HCT116 (cell line): ENCODE measurements at regions not wholly inside any gene's neighbourhood (a gene's known extent, or its start where the extent isn't known, plus 50 kb on each side); places are given as distances from the start of the nearest gene placed in this dataset.

Source experiments
- ATAC-seq: fragments of 200-7000 bp; cut with Tn5 transposase; 2 replicates; pipeline ENCODE4 v1.9.1; 2020; ENCODE audit warnings: mild to moderate bottlenecking, moderate library complexity
- BruUV-seq: library from RNA; stranded (reverse); fragments of 400-500 nt; replicated peaks from 2 replicates; lab custom pipeline; 2021; lab: Mats Ljungman, UMichigan
- CTCF ChIA-PET: fragments of 300-600 bp; sonication (Branson Sonifier 250); formaldehyde crosslinking; loops from one replicate; lab custom pipeline; 2021; ENCODE audit warnings: antibody characterized with exemption; lab: Charles Lee
- POLR2A ChIA-PET: fragments of 300-600, 350-600 bp; sonication (Branson Sonifier 250); formaldehyde crosslinking; loops from one replicate; lab custom pipeline; 2021; ENCODE audit warnings: antibody characterized with exemption; lab: Charles Lee
- RAD21 ChIA-PET, 2 experiments: fragments of 300-600 bp; sonication (Branson Sonifier 250); formaldehyde crosslinking; loops; one replicate each; lab custom pipeline; 2023; ENCODE audit warnings: low total read pairs in 2 of 2; ENCODE audit not compliant: uncharacterized antibody in 2 of 2, unreplicated experiment in 2 of 2, low non-redundant PET in 1 of 2; lab: Charles Lee
- DNase-seq: peaks from one replicate; pipeline ENCODE4 v3.0.0-alpha.2; 2010; ENCODE audit warnings: low read depth, low spot score
- H2AFZ ChIP-seq: fragments of 200-600 bp; shearing (Covaris generic), sonication (generic); 2 replicates; pipeline ENCODE4 v1.6.1; 2017; ENCODE audit warnings: low read depth, mixed run types, mixed read lengths, antibody characterized with exemption, low read length; ENCODE audit not compliant: poor library complexity, severe bottlenecking
- H3K27ac ChIP-seq: 2 replicates; pipeline ENCODE4 v1.5.1; 2012; ENCODE audit warnings: low read depth, low read length
- H3K27me3 ChIP-seq: fragments of 200-600 bp; sonication (generic); 2 replicates; pipeline ENCODE4 v1.6.1; 2016; ENCODE audit warnings: mixed run types, low read length, mixed read lengths; ENCODE audit not compliant: insufficient read depth
- H3K36me3 ChIP-seq, 2 experiments: fragments of 200-500 bp in 1 of 2; fragments of 200-600 bp in 1 of 2; sonication (Bioruptor generic) in 1 of 2; sonication (generic) in 1 of 2; 2 replicates each; pipeline versions ENCODE4 v1.5.1 to v1.6.1; 2014 to 2016; ENCODE audit warnings: low read length in 2 of 2, inconsistent platforms in 1 of 2, mixed read lengths in 1 of 2, mixed run types in 1 of 2; ENCODE audit not compliant: insufficient read depth in 2 of 2, control insufficient read depth in 1 of 2
- H3K4me1 ChIP-seq, 2 experiments: fragments of 200-600 bp in 1 of 2; sonication (generic) in 1 of 2; 2 replicates each; pipeline versions ENCODE4 v1.5.1 to v1.6.1; 2012 to 2017; ENCODE audit warnings: low read length in 2 of 2, inconsistent platforms in 1 of 2, mild to moderate bottlenecking in 1 of 2, mixed read lengths in 1 of 2, mixed run types in 1 of 2, moderate library complexity in 1 of 2; ENCODE audit not compliant: insufficient read depth in 2 of 2, control insufficient read depth in 1 of 2
- H3K4me2 ChIP-seq: fragments of 200-600 bp; sonication (generic); 2 replicates; pipeline ENCODE4 v1.6.1; 2017; ENCODE audit warnings: mixed run types, low read length, mixed read lengths
- H3K4me3 ChIP-seq, 2 experiments: fragments of 200-600 bp in 1 of 2; sonication (generic) in 1 of 2; replicated peaks in 1 of 2; 2 replicates each; pipeline ENCODE4 v1.5.1; 2011 to 2016; ENCODE audit warnings: low read length in 2 of 2, control low read depth in 1 of 2, low read depth in 1 of 2, mild to moderate bottlenecking in 1 of 2, mixed read lengths in 1 of 2, mixed run types in 1 of 2
- H3K79me2 ChIP-seq: fragments of 200-600 bp; sonication (generic); 2 replicates; pipeline ENCODE4 v1.6.1; 2017; ENCODE audit warnings: mild to moderate bottlenecking, mixed run types, low read length, moderate library complexity, mixed read lengths; ENCODE audit not compliant: insufficient read depth
- H3K9ac ChIP-seq: fragments of 200-600 bp; sonication (generic); 2 replicates; pipeline ENCODE4 v1.6.1; 2016; ENCODE audit warnings: low read length, mixed read lengths
- H3K9me2 ChIP-seq: fragments of 200-600 bp; sonication (generic), shearing (Covaris generic); 2 replicates; pipeline ENCODE4 v1.6.1; 2017; ENCODE audit warnings: mixed run types, mild to moderate bottlenecking, moderate library complexity; ENCODE audit not compliant: insufficient read depth
- H3K9me3 ChIP-seq, 2 experiments: fragments of 200-500 bp in 1 of 2; fragments of 200-600 bp in 1 of 2; sonication (Bioruptor generic) in 1 of 2; sonication (generic) in 1 of 2; 2 replicates each; pipeline ENCODE4 v1.6.1; 2014 to 2017; ENCODE audit warnings: low read length in 2 of 2, mixed read lengths in 2 of 2, inconsistent platforms in 1 of 2, low read depth in 1 of 2, mild to moderate bottlenecking in 1 of 2, mixed run types in 1 of 2, moderate library complexity in 1 of 2; ENCODE audit not compliant: control insufficient read depth in 1 of 2, insufficient read depth in 1 of 2
- H4K20me1 ChIP-seq: fragments of 200-600 bp; sonication (generic), shearing (Covaris generic); 2 replicates; pipeline ENCODE4 v1.6.1; 2017; ENCODE audit warnings: mixed run types, mild to moderate bottlenecking, moderate library complexity; ENCODE audit not compliant: insufficient read depth
- CBX3 ChIP-seq: IDR thresholded peaks from 2 replicates; pipeline ENCODE4 v1.6.1; 2012; ENCODE audit warnings: low read depth
- EGR1 ChIP-seq: IDR thresholded peaks from 2 replicates; pipeline ENCODE4 v1.6.1; 2012; ENCODE audit warnings: low read depth
- EZH2 ChIP-seq: fragments of 200-600 bp; sonication (generic); IDR thresholded peaks from 2 replicates; pipeline ENCODE4 v1.6.1; 2017; ENCODE audit warnings: antibody characterized with exemption, mixed run types
- EZH2phosphoT487 ChIP-seq: fragments of 200-600 bp; IDR thresholded peaks from 2 replicates; pipeline ENCODE4 v1.6.1; 2018; ENCODE audit warnings: antibody characterized with exemption, borderline replicate concordance
- RAD21 ChIP-seq: IDR thresholded peaks from 2 replicates; pipeline ENCODE4 v1.6.1; 2012; ENCODE audit warnings: low read depth, mild to moderate bottlenecking
- SP1 ChIP-seq: IDR thresholded peaks from 2 replicates; pipeline ENCODE4 v1.6.1; 2012; ENCODE audit warnings: low read depth
- intact Hi-C: fragments of 100-400 bp; cut with micrococcal nuclease; formaldehyde crosslinking; loops from 2 replicates; pipeline ENCODE4 v1.10.0; 2022
- TF ChIP-seq, protein P1 (sequence below): IDR thresholded peaks from 2 replicates; pipeline ENCODE4 v1.6.1; 2011; ENCODE audit warnings: mild to moderate bottlenecking, low read length, moderate library complexity; ENCODE audit not compliant: insufficient replicate concordance; ENCODE audit errors: extremely low read depth

- TF ChIP-seq SP1 (peak; percentile 71), CBX3 (0 out of 2 replicates have a peak, but pooled peaks have one; percentile 59)
These were observed 96.3 kb downstream of the FOXF2 start (continued) for GRCh38 chr6:1485678-1486077.

DNA sequence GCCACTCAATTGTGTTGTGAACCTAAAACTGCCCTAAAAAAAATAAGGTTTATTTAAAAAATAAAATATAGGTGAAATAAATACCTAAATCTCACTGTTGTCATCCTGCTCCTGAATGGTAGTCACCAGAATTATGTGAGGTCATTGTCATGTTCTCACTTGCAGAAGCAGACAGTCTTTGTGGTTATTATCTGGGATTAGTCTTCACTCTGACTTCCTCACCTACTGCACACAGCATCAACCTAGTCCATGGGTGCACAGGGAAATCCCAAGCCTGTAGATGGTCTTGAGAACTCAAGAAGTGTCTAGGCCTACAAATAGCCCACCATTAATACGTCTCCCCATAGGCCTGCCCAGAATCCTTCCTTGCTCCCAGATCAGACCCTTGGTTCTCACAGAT lies 97.0 kb downstream of the FOXF2 start:
- ChIA-PET POLR2A (no interaction called here), RAD21 (no interaction called here), CTCF (interaction anchor here (1.5 kb wide), 1 partner anchor 12 kb away, joined by 5 read pairs; no protein-coding TSS in a partner anchor)
- Histone ChIP-seq H3K9me2 (no peaks in the 10 kb centered on the region), H3K4me2 (0 out of 2 replicates have a peak overlapping the region, but pooled peaks have one; percentile 69), H3K4me1 (peaks cover 6 to 37% of the 10 kb centered on the region in 2 experiments; a peak in 3 of 4 replicates), H3K27me3 (no peaks in the 10 kb centered on the region), H3K27ac (no peak overlapping the region), H4K20me1 (no peaks in the 10 kb centered on the region), H3K79me2 (no peaks in the 10 kb centered on the region), H3K9me3 (no peaks in the 10 kb centered on the region), H3K4me3 (no peak overlapping the region), H2AFZ (no peak overlapping the region), H3K9ac (no peak overlapping the region), H3K36me3 (no peaks in the 10 kb centered on the region)
- ATAC-seq, result no peak
- BruUV-seq, result no TSS peak
- intact Hi-C loops, result no loop called here
- TF ChIP-seq CBX3 (no peak), EZH2phosphoT487 (no peak), EZH2 (no peak), RAD21 (no peak), SP1 (no peak), EGR1 (no peak)
- TF ChIP-seq, protein P1, sequence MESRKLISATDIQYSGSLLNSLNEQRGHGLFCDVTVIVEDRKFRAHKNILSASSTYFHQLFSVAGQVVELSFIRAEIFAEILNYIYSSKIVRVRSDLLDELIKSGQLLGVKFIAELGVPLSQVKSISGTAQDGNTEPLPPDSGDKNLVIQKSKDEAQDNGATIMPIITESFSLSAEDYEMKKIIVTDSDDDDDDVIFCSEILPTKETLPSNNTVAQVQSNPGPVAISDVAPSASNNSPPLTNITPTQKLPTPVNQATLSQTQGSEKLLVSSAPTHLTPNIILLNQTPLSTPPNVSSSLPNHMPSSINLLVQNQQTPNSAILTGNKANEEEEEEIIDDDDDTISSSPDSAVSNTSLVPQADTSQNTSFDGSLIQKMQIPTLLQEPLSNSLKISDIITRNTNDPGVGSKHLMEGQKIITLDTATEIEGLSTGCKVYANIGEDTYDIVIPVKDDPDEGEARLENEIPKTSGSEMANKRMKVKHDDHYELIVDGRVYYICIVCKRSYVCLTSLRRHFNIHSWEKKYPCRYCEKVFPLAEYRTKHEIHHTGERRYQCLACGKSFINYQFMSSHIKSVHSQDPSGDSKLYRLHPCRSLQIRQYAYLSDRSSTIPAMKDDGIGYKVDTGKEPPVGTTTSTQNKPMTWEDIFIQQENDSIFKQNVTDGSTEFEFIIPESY, result no peak
- no peak for DNase-seq
